HepG2 (cell line): ENCODE measurements at regions not wholly inside any gene's neighbourhood (a gene's known extent, or its start where the extent isn't known, plus 50 kb on each side); places are given as distances from the start of the nearest gene placed in this dataset.

Source experiments
- ATAC-seq: fragments of 200-7000 bp; cut with Tn5 transposase; 3 replicates; pipeline ENCODE4 v1.9.1; 2020; ENCODE audit warnings: mild to moderate bottlenecking, moderate library complexity
- BruUV-seq: library from RNA; stranded (reverse); fragments of 400-500 nt; replicated peaks from 2 replicates; lab custom pipeline; 2021; lab: Mats Ljungman, UMichigan
- CTCF ChIA-PET: fragments of 300-600 bp; formaldehyde crosslinking; extraction: SDS; loops from one replicate; lab custom pipeline; 2021; ENCODE audit warnings: low total read pairs, inconsistent platforms, low intra/inter-chr PET ratio; lab: Yijun Ruan, JAX
- POLR2A ChIA-PET: fragments of 350-600 bp; sonication (Branson Sonifier 250); formaldehyde crosslinking; loops from one replicate; lab custom pipeline; 2020; ENCODE audit warnings: antibody characterized with exemption, inconsistent platforms; lab: Yijun Ruan, JAX
- DNase-seq: peaks from one replicate; pipeline ENCODE4 v3.0.0-alpha.2; 2015; ENCODE audit warnings: low spot score
- FAIRE-seq: peaks from 3 replicates; lab custom pipeline; 2011; peaks lifted over from hg19 to GRCh38; lab: Jason Lieb, UNC
- H2AFZ ChIP-seq: one replicate; pipeline ENCODE4 v1.6.1; 2011; ENCODE audit warnings: low read length, inconsistent platforms
- H3K27ac ChIP-seq: fragments of 300-600 bp; 3 replicates; pipeline ENCODE4 v1.8.0; 2011; ENCODE audit warnings: mixed run types, mild to moderate bottlenecking, mixed read lengths, low read length, inconsistent platforms; ENCODE audit not compliant: insufficient read depth; ENCODE audit errors: extremely low read length
- H3K27me3 ChIP-seq, 2 experiments: fragments of 200-600 bp in 1 of 2; 2 replicates in 1 of 2; 3 replicates in 1 of 2; pipeline versions ENCODE4 v1.6.0 to v1.8.0; 2011; ENCODE audit warnings: low read length in 2 of 2, mild to moderate bottlenecking in 2 of 2, moderate library complexity in 2 of 2, inconsistent platforms in 1 of 2; ENCODE audit not compliant: insufficient read depth in 2 of 2, control insufficient read depth in 1 of 2
- H3K36me3 ChIP-seq, 2 experiments: fragments of 200-600 bp in 1 of 2; replicated peaks in 1 of 2; 2 replicates in 1 of 2; 3 replicates in 1 of 2; pipeline versions ENCODE4 v1.5.1 to v1.8.0; 2011; ENCODE audit warnings: low read length in 2 of 2, inconsistent platforms in 1 of 2; ENCODE audit not compliant: insufficient read depth in 2 of 2, control insufficient read depth in 1 of 2
- H3K4me1 ChIP-seq: 2 replicates; pipeline ENCODE4 v1.5.1; 2012; ENCODE audit warnings: low read length, inconsistent platforms; ENCODE audit not compliant: insufficient read depth
- H3K4me2 ChIP-seq: 2 replicates; pipeline ENCODE4 v1.6.0; 2011; ENCODE audit warnings: low read depth, low read length, inconsistent platforms
- H3K4me3 ChIP-seq, 3 experiments: fragments of 200-600 bp in 1 of 3; sonication (generic), shearing (Covaris generic) in 1 of 3; replicated peaks in 1 of 3; 2 replicates each; pipeline ENCODE4 v1.5.1; 2011 to 2016; ENCODE audit warnings: low read length in 3 of 3, inconsistent platforms in 2 of 3, low read depth in 2 of 3, mild to moderate bottlenecking in 2 of 3, control low read depth in 1 of 3, mixed read lengths in 1 of 3; ENCODE audit not compliant: insufficient read depth in 1 of 3
- H3K79me2 ChIP-seq: one replicate; pipeline ENCODE4 v1.6.1; 2011; ENCODE audit warnings: low read length, inconsistent platforms; ENCODE audit not compliant: insufficient read depth
- H3K9ac ChIP-seq: 2 replicates; pipeline ENCODE4 v1.6.0; 2011; ENCODE audit warnings: mild to moderate bottlenecking, low read depth, low read length, inconsistent platforms; ENCODE audit not compliant: insufficient read depth
- H3K9me3 ChIP-seq: 2 replicates; pipeline ENCODE4 v1.5.1; 2012; ENCODE audit warnings: mild to moderate bottlenecking, low read length
- H4K20me1 ChIP-seq: 2 replicates; pipeline ENCODE4 v1.6.0; 2011; ENCODE audit warnings: inconsistent platforms, mild to moderate bottlenecking, low read length, moderate library complexity; ENCODE audit not compliant: insufficient read depth
- FOXK2 ChIP-seq: fragments of 450-650 bp; IDR thresholded peaks from 2 replicates; pipeline ENCODE4 v1.6.1; 2016
- MIER3 ChIP-seq: IDR thresholded peaks from 2 replicates; pipeline ENCODE4 v1.6.1; 2016; ENCODE audit warnings: missing compliant biosample characterization, borderline replicate concordance
- NFRKB ChIP-seq: fragments of 450-650 bp; IDR thresholded peaks from 2 replicates; pipeline ENCODE4 v1.6.1; 2017
- PRMT3 ChIP-seq: sonication (generic); formaldehyde crosslinking; IDR thresholded peaks from 2 replicates; pipeline ENCODE4 v1.8.1; 2022; ENCODE audit warnings: low read depth, mild to moderate bottlenecking, moderate library complexity, missing genetic modification reagents, borderline replicate concordance
- SMAD3 ChIP-seq: sonication (generic); formaldehyde crosslinking; IDR thresholded peaks from 2 replicates; pipeline ENCODE4 v1.4.0; 2020; ENCODE audit warnings: missing genetic modification reagents
- ZBTB7A ChIP-seq: sonication (generic); formaldehyde crosslinking; IDR thresholded peaks from 2 replicates; pipeline ENCODE4 v1.8.0; 2022; ENCODE audit warnings: mild to moderate bottlenecking, missing genetic modification reagents
- ZFP90 ChIP-seq: sonication (generic); formaldehyde crosslinking; IDR thresholded peaks from 2 replicates; pipeline ENCODE4 v1.8.0; 2022; ENCODE audit warnings: missing genetic modification reagents, mild to moderate bottlenecking, inconsistent platforms, borderline replicate concordance
- ZNF547 ChIP-seq: sonication (generic); formaldehyde crosslinking; IDR thresholded peaks from 2 replicates; pipeline ENCODE4 v1.5.1; 2020; ENCODE audit warnings: mild to moderate bottlenecking, missing genetic modification reagents
- ZNF557 ChIP-seq: sonication (generic); formaldehyde crosslinking; IDR thresholded peaks from 2 replicates; pipeline ENCODE4 v1.4.0; 2020; ENCODE audit warnings: missing genetic modification reagents
- WGBS: methylation state at CpG from one replicate; pipeline ENCODE4 v1.1.6; 2017; ENCODE audit warnings: low lambda C conversion rate; 5-methylcytosine and 5-hydroxymethylcytosine counted together
- in situ Hi-C: cut with HindIII; loops from 2 replicates; pipeline ENCODE4 v1.10.0; 2017; ENCODE audit warnings: low pct_unique_long_range_greater_than_20kb; ENCODE audit not compliant: extremely low pct_ligation_motif_present
- intact Hi-C: fragments of 100-400 bp; cut with micrococcal nuclease; formaldehyde crosslinking; loops from one replicate; pipeline ENCODE4 v1.10.0; 2022; ENCODE audit not compliant: unreplicated experiment
- TF ChIP-seq, protein P1 (sequence below): IDR thresholded peaks from 2 replicates; pipeline ENCODE4 v1.6.1; 2016; ENCODE audit warnings: missing biosample characterization, missing genetic modification reagents, low read depth
- TF ChIP-seq, protein P2 (sequence below): sonication (generic); formaldehyde crosslinking; IDR thresholded peaks from 2 replicates; pipeline ENCODE4 v1.5.0; 2020; ENCODE audit warnings: missing genetic modification reagents, mild to moderate bottlenecking, borderline replicate concordance
- TF ChIP-seq, protein P3 (sequence below): sonication (generic); formaldehyde crosslinking; IDR thresholded peaks from 2 replicates; pipeline ENCODE4 v1.8.1; 2022; ENCODE audit warnings: mild to moderate bottlenecking, missing genetic modification reagents
- TF ChIP-seq, protein P4 (sequence below): sonication (generic); formaldehyde crosslinking; IDR thresholded peaks from 2 replicates; pipeline ENCODE4 v1.4.0; 2020; ENCODE audit warnings: low read depth, missing genetic modification reagents
- TF ChIP-seq, protein P5 (sequence below): sonication (generic); formaldehyde crosslinking; IDR thresholded peaks from 2 replicates; pipeline ENCODE4 v1.9.0; 2021; ENCODE audit warnings: missing genetic modification reagents, mild to moderate bottlenecking, borderline replicate concordance
- TF ChIP-seq, protein P6 (sequence below): sonication (generic); formaldehyde crosslinking; IDR thresholded peaks from 2 replicates; pipeline ENCODE4 v1.8.0; 2022; ENCODE audit warnings: missing genetic modification reagents, mild to moderate bottlenecking, inconsistent platforms, borderline replicate concordance

DNA sequence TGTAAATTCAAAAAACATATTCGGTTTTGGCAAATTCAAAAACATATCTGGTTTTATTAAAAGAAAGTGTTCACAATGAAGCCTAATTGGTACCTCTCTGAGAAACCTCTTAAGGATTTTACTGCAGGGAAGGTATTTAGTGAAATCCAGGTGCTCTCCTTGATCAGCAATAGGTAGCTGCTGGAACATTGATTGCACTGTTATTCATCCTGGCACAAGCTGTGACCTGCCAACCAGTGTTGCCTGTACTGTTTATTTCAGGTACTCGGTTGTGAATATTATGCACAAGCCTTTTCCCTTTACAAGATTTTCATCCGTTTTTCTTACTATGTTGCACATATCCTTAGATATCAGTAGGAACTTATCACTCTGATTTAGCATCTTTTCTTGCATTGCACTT lies 155.8 kb upstream of the ZEB2 start:
- POLR2A ChIA-PET, result no interaction called here
- no peaks in the 10 kb centered on the region for H3K9me3 ChIP-seq
- 3% methylated on average over 3 of the region's 3 CpGs for WGBS
- DNase-seq, result no peak
- TF ChIP-seq ZBTB7A (CRISPR knock-in tag), result no peak
- TF ChIP-seq SMAD3 (CRISPR knock-in tag), result no peak
- TF ChIP-seq, protein P1, sequence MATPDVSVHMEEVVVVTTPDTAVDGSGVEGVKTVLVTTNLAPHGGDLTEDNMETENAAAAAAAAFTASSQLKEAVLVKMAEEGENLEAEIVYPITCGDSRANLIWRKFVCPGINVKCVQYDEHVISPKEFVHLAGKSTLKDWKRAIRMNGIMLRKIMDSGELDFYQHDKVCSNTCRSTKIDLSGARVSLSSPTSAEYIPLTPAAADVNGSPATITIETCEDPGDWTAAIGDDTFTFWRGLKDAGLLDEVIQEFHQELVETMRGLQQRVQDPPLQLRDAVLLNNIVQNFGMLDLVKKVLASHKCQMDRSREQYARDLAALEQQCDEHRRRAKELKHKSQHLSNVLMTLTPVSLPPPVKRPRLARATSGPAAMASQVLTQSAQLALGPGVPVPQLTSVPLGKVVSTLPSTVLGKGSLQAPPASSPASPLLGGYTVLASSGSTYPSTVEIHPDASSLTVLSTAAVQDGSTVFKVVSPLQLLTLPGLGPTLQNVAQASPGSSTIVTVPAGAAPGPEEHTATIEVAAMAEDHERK (CRISPR knock-in tag), result no peak
- TF ChIP-seq ZNF547 (CRISPR knock-in tag), result no peak
- TF ChIP-seq, protein P2, sequence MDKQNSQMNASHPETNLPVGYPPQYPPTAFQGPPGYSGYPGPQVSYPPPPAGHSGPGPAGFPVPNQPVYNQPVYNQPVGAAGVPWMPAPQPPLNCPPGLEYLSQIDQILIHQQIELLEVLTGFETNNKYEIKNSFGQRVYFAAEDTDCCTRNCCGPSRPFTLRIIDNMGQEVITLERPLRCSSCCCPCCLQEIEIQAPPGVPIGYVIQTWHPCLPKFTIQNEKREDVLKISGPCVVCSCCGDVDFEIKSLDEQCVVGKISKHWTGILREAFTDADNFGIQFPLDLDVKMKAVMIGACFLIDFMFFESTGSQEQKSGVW (CRISPR knock-in tag), result no peak
- TF ChIP-seq NFRKB, result no peak
- no peak for TF ChIP-seq ZNF557 (CRISPR knock-in tag)
- TF ChIP-seq PRMT3 (CRISPR knock-in tag), result no peak
- TF ChIP-seq, protein P3, sequence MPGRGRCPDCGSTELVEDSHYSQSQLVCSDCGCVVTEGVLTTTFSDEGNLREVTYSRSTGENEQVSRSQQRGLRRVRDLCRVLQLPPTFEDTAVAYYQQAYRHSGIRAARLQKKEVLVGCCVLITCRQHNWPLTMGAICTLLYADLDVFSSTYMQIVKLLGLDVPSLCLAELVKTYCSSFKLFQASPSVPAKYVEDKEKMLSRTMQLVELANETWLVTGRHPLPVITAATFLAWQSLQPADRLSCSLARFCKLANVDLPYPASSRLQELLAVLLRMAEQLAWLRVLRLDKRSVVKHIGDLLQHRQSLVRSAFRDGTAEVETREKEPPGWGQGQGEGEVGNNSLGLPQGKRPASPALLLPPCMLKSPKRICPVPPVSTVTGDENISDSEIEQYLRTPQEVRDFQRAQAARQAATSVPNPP (CRISPR knock-in tag), result no peak
- TF ChIP-seq MIER3 (CRISPR knock-in tag), result no peak
- TF ChIP-seq, protein P4, sequence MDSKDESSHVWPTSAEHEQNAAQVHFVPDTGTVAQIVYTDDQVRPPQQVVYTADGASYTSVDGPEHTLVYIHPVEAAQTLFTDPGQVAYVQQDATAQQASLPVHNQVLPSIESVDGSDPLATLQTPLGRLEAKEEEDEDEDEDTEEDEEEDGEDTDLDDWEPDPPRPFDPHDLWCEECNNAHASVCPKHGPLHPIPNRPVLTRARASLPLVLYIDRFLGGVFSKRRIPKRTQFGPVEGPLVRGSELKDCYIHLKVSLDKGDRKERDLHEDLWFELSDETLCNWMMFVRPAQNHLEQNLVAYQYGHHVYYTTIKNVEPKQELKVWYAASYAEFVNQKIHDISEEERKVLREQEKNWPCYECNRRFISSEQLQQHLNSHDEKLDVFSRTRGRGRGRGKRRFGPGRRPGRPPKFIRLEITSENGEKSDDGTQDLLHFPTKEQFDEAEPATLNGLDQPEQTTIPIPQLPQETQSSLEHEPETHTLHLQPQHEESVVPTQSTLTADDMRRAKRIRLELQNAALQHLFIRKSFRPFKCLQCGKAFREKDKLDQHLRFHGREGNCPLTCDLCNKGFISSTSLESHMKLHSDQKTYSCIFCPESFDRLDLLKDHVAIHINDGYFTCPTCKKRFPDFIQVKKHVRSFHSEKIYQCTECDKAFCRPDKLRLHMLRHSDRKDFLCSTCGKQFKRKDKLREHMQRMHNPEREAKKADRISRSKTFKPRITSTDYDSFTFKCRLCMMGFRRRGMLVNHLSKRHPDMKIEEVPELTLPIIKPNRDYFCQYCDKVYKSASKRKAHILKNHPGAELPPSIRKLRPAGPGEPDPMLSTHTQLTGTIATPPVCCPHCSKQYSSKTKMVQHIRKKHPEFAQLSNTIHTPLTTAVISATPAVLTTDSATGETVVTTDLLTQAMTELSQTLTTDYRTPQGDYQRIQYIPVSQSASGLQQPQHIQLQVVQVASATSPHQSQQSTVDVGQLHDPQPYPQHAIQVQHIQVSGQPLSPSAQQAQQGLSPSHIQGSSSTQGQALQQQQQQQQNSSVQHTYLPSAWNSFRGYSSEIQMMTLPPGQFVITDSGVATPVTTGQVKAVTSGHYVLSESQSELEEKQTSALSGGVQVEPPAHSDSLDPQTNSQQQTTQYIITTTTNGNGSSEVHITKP (CRISPR knock-in tag), result no peak
- no peak for TF ChIP-seq ZFP90 (CRISPR knock-in tag)
- no peak for TF ChIP-seq FOXK2
- TF ChIP-seq, protein P5, sequence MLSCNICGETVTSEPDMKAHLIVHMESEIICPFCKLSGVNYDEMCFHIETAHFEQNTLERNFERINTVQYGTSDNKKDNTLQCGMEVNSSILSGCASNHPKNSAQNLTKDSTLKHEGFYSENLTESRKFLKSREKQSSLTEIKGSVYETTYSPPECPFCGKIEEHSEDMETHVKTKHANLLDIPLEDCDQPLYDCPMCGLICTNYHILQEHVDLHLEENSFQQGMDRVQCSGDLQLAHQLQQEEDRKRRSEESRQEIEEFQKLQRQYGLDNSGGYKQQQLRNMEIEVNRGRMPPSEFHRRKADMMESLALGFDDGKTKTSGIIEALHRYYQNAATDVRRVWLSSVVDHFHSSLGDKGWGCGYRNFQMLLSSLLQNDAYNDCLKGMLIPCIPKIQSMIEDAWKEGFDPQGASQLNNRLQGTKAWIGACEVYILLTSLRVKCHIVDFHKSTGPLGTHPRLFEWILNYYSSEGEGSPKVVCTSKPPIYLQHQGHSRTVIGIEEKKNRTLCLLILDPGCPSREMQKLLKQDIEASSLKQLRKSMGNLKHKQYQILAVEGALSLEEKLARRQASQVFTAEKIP, result no peak
- TF ChIP-seq, protein P6, sequence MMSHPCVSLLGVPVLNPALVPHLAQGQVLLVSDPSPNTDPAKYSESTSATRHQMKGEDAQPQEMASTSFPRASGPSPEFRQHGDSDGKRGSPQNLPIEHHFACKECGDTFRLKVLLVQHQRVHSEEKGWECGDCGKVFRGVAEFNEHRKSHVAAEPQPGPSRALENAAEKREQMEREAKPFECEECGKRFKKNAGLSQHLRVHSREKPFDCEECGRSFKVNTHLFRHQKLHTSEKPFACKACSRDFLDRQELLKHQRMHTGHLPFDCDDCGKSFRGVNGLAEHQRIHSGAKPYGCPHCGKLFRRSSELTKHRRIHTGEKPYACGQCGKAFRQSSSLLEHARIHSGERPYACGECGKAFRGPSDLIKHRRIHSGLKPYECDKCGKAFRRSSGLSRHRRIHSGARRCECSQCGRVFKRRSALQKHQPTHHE (CRISPR knock-in tag), result no peak
- no peaks in the 10 kb centered on the region for H3K79me2 ChIP-seq
- no peak for FAIRE-seq
- no peak overlapping the region for H3K9ac ChIP-seq
- no peak for ATAC-seq
- H2AFZ ChIP-seq, result no peak overlapping the region
- H3K4me3 ChIP-seq, result no peak overlapping the region
- H3K27ac ChIP-seq, result no peak overlapping the region
- H3K27me3 ChIP-seq, result no peaks in the 10 kb centered on the region
- BruUV-seq, result no TSS peak
- H3K4me2 ChIP-seq, result no peak overlapping the region
- CTCF ChIA-PET, result no interaction called here
- intact Hi-C loops (no loop called here), in situ Hi-C loops (no loop called here)
- no peaks in the 10 kb centered on the region for H3K4me1 ChIP-seq
- no peaks in the 10 kb centered on the region for H4K20me1 ChIP-seq
- no peaks in the 10 kb centered on the region for H3K36me3 ChIP-seq
